ENCODE measurements at regions not wholly inside any gene's neighbourhood (a gene's known extent, or its start where the extent isn't known, plus 50 kb on each side); places are given as distances from the start of the nearest gene placed in this dataset.

DNA sequence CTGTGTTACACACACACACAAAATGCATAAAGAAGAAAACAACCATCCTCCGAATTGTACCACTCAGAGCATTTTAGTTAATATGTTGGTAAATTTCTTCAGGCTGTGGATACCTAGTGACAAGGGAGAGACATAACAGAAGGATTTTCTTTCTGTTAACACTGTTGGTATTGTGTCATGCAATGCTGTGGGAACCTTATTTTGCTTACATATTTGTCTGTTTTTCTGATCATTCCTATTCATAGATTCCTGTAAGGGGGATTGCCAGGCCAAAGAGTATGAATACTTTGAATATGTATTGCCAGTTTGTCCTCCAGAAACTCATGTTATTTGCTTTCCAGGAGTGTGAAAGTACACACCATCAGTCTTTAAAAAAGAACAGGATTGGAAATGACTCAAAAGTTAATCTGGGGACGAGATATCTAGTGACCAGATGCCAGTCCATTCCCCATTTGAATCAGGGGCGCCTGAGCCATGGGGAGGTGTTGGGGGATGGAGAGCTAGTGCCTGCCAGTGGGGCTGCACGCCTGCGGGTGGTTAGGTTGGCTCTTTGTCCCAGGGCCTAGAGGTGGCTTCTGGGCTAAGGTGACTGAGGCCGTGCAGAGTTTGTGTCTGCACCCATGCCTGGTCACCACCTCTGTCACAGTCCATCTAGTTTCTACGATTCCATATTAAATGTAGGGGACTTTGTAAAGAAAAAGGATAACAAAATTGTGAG, 142.0 kb downstream of the PTPN20 start:
- Histone ChIP-seq H3K27ac (no peak overlapping the region), H3K9me3 (no peaks in the 10 kb centered on the region), H3K4me1 (replicated peaks) (no peaks in the 10 kb centered on the region), H3K27me3 (replicated peaks; ENCODE audit: insufficient read depth) (no peaks in the 10 kb centered on the region), H3K4me3 (no peak overlapping the region), H3K36me3 (no peaks in the 10 kb centered on the region)
- WGBS = 86% methylated on average over 7 of the region's 7 CpGs
- TF ChIP-seq POLR2A (IDR thresholded peaks at IDR 0.05) (no peak), POLR2AphosphoS5 (IDR thresholded peaks at IDR 0.05) (no peak)
- TF ChIP-seq, protein P1, sequence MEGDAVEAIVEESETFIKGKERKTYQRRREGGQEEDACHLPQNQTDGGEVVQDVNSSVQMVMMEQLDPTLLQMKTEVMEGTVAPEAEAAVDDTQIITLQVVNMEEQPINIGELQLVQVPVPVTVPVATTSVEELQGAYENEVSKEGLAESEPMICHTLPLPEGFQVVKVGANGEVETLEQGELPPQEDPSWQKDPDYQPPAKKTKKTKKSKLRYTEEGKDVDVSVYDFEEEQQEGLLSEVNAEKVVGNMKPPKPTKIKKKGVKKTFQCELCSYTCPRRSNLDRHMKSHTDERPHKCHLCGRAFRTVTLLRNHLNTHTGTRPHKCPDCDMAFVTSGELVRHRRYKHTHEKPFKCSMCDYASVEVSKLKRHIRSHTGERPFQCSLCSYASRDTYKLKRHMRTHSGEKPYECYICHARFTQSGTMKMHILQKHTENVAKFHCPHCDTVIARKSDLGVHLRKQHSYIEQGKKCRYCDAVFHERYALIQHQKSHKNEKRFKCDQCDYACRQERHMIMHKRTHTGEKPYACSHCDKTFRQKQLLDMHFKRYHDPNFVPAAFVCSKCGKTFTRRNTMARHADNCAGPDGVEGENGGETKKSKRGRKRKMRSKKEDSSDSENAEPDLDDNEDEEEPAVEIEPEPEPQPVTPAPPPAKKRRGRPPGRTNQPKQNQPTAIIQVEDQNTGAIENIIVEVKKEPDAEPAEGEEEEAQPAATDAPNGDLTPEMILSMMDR (IDR thresholded peaks at IDR 0.05) = no peak
- intact Hi-C loops (cut with DNase I) = no loop called here
- DNase-seq (ENCODE audit: low spot score) = no peak

DNA sequence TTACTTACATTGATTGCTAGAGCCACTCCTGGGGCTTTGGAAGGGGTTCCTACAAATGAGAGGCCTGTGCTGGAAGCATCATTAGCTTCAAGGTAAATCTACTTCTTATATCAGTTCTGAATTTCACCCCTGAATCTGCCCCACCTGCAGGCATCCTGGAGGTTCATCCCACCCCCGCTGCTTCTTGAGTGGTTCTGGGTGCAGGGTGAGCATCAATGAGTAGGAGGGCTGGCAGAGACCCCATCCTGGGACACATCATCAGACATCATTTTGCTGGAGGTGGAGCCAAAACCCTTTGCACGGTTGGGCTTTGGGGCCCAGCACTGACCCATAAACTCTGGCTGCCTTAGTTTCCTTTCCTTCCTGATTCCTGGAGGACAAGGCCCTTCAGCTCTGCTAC, 143.7 kb downstream of the PTPN20 start:
- Histone ChIP-seq H3K4me3 (no peak overlapping the region), H3K27me3 (replicated peaks; ENCODE audit: insufficient read depth) (no peaks in the 10 kb centered on the region), H3K36me3 (no peaks in the 10 kb centered on the region), H3K27ac (no peak overlapping the region), H3K4me1 (replicated peaks) (no peaks in the 10 kb centered on the region), H3K9me3 (no peaks in the 10 kb centered on the region)
- intact Hi-C loops (cut with DNase I) = no loop called here
- no peak for DNase-seq (ENCODE audit: low spot score)
- TF ChIP-seq POLR2A (IDR thresholded peaks at IDR 0.05) = no peak
- TF ChIP-seq, protein P1 (IDR thresholded peaks at IDR 0.05) = no peak
- no peak for TF ChIP-seq POLR2AphosphoS5 (IDR thresholded peaks at IDR 0.05)
- WGBS = 74% methylated on average over 2 of the region's 2 CpGs

DNA sequence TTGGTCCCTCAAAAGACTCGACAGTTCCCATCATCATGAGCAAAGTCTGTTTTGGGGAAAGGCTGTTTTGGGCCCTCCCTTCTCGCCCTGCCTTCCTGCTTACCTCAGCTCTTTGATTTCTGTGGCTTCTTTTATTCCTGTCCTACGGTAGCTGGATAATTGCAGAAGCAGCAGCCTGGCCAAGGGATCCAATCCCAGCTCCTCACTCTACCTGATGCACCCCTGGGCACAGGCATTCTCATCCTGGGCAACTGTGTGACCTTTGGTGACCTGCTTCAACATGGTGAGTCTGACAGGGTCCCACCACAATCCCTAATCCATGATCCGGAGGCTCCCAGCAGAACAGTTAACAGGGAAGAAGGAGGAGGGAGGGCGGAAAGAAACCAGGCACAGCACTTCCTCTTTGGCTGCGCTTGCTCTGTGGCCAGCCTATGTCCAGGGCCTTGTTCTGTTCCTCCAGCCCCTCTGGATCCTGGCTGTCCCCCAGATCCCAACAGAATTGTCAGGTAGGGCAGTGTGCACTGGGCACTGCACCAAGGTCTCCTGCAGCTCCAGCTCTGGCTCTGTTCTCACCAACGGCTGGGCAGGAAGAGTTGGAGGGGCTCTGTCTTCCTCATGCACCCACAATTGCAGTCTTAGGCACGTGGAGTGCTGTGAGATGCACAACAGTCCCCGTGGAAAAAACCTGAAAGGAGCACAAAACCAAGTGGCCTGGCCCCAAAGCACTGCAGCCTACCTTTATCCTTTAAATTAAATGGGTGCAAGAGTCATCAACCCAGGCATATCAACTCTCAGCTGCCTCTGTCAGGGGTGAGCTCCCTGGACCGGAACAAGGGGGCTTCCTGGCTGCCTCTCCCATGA, 144.4 kb downstream of the PTPN20 start:
- Histone ChIP-seq H3K36me3 (no peaks in the 10 kb centered on the region), H3K4me3 (no peak overlapping the region), H3K27ac (no peak overlapping the region), H3K4me1 (replicated peaks) (no peaks in the 10 kb centered on the region), H3K27me3 (replicated peaks; ENCODE audit: insufficient read depth) (no peaks in the 10 kb centered on the region), H3K9me3 (no peaks in the 10 kb centered on the region)
- TF ChIP-seq, protein P1 (IDR thresholded peaks at IDR 0.05) = no peak
- TF ChIP-seq POLR2AphosphoS5 (IDR thresholded peaks at IDR 0.05) = no peak
- WGBS = 84% methylated on average over 10 of the region's 10 CpGs
- DNase-seq (ENCODE audit: low spot score) = no peak
- intact Hi-C loops (cut with DNase I) = no loop called here

DNA sequence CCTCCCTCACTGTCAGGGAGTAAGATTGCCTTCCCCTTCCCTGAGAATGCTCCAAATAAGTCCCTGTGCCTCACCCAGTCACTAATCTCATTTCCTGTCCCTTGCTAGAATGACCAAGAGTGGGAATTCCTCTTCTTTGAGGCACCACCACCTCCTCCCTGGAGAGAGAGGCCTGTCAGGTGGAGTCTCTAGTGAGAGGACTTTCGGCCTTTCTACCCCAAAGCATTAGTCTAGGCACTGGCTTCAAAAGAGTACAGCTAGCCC, 145.0 kb downstream of the PTPN20 start:
- no peak for DNase-seq (ENCODE audit: low spot score)
- intact Hi-C loops (cut with DNase I) = no loop called here

More for the DNA sequence above, 145.0 kb downstream of the PTPN20 start:
- Histone ChIP-seq H3K4me3 (no peak overlapping the region), H3K4me1 (replicated peaks) (no peaks in the 10 kb centered on the region), H3K36me3 (no peaks in the 10 kb centered on the region), H3K27me3 (replicated peaks; ENCODE audit: insufficient read depth) (no peaks in the 10 kb centered on the region), H3K27ac (no peak overlapping the region), H3K9me3 (no peaks in the 10 kb centered on the region)
- TF ChIP-seq, protein P1 (IDR thresholded peaks at IDR 0.05) = no peak
- TF ChIP-seq POLR2AphosphoS5 (IDR thresholded peaks at IDR 0.05) = no peak
- WGBS = 100% methylated on average over 1 of the region's 1 CpG

All from prostate gland (tissue), 2 donors.